ENCODE measurements at regions not wholly inside any gene's neighbourhood (a gene's known extent, or its start where the extent isn't known, plus 50 kb on each side); places are given as distances from the start of the nearest gene placed in this dataset.
"Not testable (repeated sequence)": the region's sequence is repeated elsewhere in the genome, so short reads cannot be mapped to it uniquely, and the experiment has no call there.

DNA sequence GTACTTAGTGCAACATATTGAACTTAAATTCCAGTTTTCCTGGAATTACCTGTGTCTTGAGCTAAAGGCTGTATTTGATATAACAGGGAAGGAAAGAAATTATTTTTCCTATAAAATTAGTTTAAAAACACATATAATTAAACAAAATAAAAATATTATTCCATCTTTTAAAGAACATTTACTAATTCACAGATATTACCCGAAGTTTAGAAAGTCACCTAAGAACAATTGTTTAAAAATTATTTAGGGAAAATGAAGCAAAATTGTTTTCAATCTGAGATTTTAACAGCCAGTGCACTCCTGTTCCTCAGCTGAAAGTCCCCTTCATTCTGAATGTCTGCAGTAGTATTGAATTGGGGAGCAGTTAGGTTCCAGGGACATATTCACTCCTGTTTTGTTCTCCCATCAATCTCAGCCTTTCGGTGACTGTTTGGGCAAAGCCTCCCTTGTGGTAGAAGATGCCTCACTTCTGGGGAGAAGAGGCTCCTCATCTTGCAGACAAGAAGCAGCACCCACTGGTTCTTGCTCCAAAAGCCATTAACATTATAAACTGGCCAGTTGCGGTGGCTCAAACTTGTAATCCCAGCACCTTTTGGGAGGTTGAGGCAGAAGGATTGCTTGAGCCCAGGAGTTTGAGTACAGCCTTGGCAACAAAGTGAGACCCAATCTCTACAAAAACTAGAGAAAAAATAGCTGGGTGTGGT lies 1516.4 kb upstream of the TPTE start:
- not testable (repeated sequence) for H3K4me2 ChIP-seq, H4K20me1 ChIP-seq, H3K27ac ChIP-seq, H3K36me3 ChIP-seq, H3K9me3 ChIP-seq, H3K4me1 ChIP-seq, H3K27me3 ChIP-seq, H3K4me3 ChIP-seq, H3K9ac ChIP-seq

DNA sequence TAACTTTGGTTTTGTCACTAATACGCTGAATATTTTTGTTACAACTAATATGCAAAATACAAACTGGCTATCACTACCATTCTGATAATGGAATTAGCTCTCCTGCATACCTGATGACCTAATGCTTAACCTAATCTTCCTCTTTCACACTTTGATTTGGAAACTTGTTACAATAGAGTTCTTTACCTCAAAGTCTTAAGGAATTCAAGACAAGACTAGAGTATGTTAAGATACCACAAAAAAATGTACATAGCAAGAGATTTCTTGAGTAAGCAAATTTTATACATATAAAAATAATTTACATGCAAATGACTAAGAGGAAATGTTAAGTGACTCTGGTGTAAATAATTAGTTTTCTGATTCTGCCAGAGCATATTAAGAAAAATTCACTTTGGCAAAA lies 1515.7 kb upstream of the TPTE start:
- H3K9me3 ChIP-seq, H3K27ac ChIP-seq, H3K4me1 ChIP-seq: not testable (repeated sequence)

DNA sequence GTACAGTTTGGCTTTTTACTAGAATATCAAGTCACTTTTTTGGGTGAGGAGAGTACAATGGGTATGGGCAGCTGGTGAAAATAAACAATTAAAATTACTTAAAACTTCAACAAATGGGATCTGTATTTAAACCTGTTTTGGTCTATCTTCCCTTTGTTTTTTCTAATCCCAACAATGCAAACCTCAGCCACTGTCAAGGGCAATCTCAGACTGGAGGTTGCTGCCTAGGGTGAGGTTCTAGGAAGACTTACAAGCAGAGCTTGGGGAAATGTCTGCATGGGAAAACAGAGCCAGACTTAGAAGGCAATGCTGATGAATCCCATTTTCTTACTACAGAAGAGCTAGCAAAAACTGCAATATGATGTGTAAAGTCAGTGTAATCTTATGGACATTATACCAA lies 1515.3 kb upstream of the TPTE start:
- H3K27me3 ChIP-seq, H3K27ac ChIP-seq, H3K4me3 ChIP-seq, H3K4me2 ChIP-seq, H4K20me1 ChIP-seq, H3K4me1 ChIP-seq, H3K9ac ChIP-seq, H3K9me3 ChIP-seq, H3K36me3 ChIP-seq: not testable (repeated sequence)

More for the DNA sequence above, 1515.7 kb upstream of the TPTE start:
- H3K36me3 ChIP-seq, H3K4me2 ChIP-seq, H4K20me1 ChIP-seq, H3K4me3 ChIP-seq, H3K27me3 ChIP-seq, H3K9ac ChIP-seq: not testable (repeated sequence)

DNA sequence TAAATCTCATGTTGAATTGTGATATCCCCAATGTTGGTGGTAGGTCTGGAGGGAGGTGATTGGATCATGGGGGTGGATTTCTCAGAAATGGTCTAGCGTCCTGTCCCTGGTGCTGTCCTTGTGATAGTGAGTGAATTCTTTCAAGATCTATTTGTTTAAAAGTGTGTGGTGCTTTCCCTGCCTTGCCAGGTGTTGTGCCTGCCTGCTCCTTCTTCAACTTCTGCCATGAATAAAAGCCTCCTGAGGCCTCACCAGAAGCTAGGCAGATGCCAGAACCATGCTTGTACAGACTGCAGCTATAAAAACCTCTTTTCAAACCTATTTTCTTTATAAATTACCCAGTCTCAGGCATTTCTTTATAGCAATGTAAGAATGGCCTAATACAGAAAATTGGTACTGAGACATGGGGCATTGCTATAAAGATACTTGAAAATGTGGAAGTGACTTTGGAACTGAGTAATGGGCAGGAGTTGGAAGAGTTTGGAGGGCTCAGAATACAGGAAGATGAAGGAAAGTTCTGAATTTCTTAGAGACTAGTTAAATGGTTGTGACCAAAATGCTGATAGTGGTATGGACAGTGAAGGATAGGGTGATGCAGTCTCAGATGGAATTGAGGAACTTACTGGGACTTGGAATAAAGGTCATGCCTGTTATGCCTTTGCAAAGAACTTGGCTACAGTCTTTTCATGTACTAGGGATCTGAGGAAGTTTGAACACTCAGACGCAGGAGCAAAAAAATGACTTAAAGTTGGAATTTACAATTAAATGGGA lies 1514.6 kb upstream of the TPTE start:
- H3K9me3 ChIP-seq, H3K4me1 ChIP-seq, H3K4me3 ChIP-seq, H3K9ac ChIP-seq, H3K4me2 ChIP-seq, H3K27me3 ChIP-seq, H3K27ac ChIP-seq, H3K36me3 ChIP-seq, H4K20me1 ChIP-seq: not testable (repeated sequence)

DNA sequence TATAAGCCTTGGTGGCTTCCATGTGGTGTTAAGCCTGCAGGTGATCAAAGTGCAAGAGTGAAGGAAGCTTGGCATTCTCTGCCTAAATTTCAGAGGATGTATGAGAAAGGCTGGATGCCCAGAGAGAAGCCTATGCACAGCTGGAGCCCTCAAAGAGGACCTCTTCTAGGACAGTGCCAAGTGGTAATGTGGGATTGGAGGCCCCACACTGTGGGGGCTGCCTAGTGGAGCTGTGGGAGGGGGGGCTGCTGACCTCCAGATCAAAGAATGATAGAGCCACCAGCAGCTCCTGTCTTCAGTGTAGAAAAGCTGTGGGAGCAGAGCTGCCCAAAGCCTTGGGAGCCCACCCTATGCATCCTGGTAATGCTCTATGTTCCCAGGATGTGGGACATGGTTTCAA lies 1512.7 kb upstream of the TPTE start:
- no peak overlapping the region for H3K27ac ChIP-seq
- H3K9ac ChIP-seq = no peak overlapping the region
- no peaks in the 10 kb centered on the region for H3K4me1 ChIP-seq
- no peaks in the 10 kb centered on the region for H3K27me3 ChIP-seq
- H4K20me1 ChIP-seq = no peaks in the 10 kb centered on the region
- H3K36me3 ChIP-seq = no peaks in the 10 kb centered on the region
- no peak for TF ChIP-seq Cebpa-rat (IDR thresholded peaks at IDR 0.05)
- H3K4me3 ChIP-seq = no peak overlapping the region
- H3K4me2 ChIP-seq = no peak overlapping the region
- no peaks in the 10 kb centered on the region for H3K9me3 ChIP-seq

DNA sequence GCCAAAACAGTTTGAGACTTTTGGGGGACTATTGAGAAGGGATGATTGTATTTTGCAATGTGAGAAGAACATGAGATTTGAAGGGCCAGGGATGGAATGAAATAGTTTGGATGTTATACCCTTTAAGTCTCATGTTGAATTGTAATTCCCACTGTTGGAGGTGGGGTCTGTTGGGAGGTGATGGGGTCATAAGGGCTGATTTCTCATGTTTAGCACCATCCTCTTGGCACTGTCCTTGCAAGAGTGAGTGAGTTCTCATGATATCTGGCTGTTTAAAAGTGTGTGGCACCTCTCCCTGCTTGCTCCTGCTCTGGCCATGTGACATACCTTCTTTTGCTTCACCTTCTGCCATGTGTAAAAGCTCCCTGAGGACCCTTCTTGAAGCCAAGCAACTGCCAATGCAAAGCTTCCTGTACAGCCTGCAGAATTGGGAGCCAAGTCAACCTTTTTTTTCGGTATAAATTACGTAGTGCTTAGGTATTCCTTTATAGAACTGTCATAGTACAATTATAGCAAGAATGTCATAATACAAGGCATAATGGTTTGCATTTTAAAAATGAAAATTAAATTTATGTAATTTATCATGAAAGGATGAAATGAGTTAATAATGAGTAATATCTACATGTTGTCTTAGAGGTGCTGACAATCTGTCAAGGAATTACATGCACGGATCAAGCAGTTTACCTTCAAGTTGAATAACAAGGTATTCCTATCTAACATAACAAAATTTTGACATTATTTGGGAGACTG lies 1511.9 kb upstream of the TPTE start:
- not testable (repeated sequence) for H3K9ac ChIP-seq, H3K4me1 ChIP-seq, H4K20me1 ChIP-seq, H3K36me3 ChIP-seq, H3K4me2 ChIP-seq, H3K27ac ChIP-seq, H3K27me3 ChIP-seq, H3K4me3 ChIP-seq, H3K9me3 ChIP-seq

DNA sequence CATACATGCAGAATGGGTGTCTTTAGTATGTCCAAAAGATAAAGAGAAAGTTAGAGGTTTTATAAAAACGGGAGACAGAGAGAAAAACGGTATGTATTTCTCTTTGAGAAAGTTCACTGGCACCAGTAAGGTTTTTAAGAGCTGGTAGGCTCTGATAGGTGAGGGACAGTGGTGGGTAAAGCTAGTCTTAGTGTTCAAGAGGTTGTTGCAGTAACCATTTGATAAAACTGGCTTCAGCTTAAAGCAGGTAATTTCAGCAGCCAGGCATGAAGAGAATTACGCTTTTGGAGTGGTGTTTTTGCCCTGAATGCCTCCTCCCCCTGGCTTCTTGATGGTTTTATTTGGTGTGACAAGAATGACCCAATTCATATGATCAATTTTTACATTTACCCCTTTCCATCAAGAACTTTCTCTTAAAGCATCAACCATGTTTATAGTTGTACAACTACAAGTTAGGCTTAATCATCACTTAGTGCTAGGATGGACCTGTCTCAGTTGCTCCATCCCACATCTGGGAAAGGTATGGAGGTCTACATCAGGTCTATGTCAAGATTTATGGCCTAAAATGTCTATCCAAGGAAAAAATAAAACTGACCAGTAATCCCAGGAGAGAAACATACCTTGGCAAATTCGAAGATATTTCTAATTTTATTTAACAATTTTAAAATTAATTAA lies 1511.1 kb upstream of the TPTE start:
- H3K27ac ChIP-seq, H3K9ac ChIP-seq, H3K4me3 ChIP-seq, H3K36me3 ChIP-seq, H3K4me2 ChIP-seq, H3K9me3 ChIP-seq, H3K27me3 ChIP-seq, H4K20me1 ChIP-seq, H3K4me1 ChIP-seq: not testable (repeated sequence)

DNA sequence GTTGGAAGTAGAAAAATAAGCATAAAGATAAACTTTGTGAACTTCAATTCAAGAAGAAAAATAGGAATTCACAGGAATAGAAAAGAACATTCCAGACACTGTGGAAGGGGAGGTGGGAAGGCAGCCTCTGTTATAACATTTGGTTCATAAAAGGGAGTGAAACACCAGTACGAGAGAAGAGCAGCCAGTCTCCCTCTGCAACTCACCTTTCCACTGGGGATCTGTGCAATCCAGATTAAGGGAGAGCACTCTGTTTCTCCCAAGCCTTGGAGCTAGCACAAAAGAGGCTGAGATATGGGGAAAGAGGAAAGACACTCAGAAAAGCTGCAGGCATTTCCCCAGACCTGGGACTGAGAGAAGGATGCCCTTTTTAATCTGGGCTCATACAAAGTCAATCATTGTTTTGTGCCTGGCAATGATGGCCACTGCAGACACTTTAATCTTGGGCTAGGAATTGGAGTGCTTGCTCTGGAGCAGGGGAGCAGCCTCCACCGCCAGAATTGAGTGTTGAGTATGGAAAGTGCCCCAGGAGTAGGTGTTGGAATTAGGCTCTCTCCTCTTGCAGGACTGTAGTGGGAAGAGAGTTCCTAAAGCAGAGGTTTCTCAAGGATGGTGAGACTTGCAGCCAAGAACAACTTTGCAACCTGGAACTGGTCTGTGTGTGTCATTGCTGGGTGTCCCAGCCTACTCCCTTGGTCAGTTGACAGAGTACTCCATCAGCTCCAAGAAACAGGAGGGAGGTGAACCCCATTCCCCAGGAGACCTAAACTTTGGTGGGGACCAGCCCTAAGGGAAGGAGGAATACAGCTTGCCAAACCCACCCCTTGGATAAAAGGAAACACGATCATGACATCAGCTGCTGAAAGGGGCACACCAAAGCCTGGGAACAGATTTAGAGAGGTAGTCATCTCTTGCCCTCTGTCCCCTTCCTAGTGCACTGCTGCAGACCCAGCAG lies 1510.2 kb upstream of the TPTE start:
- H3K27me3 ChIP-seq, H3K4me2 ChIP-seq, H3K4me3 ChIP-seq, H4K20me1 ChIP-seq, H3K36me3 ChIP-seq, H3K9ac ChIP-seq, H3K4me1 ChIP-seq, H3K27ac ChIP-seq, H3K9me3 ChIP-seq: not testable (repeated sequence)

DNA sequence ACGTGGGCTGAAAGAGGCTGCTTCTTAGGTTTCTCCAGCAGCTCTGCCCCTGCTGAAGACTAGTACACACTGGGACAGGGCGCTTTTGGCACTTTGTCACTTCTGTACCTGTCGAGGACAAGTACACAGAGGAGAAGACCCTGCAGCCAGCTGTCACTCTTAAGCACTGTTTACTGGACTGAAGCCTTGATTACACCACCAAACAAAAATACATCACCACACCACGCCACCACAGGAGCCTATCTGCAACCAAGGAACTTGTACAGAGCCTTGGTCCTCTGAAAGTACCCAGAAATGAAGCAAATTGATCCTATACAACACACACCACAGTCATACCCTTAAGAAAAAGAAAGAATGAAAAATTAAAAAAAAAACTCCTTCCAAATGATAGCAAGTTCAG lies 1509.5 kb upstream of the TPTE start:
- not testable (repeated sequence) for H3K9ac ChIP-seq, H3K27ac ChIP-seq, H3K27me3 ChIP-seq, H3K4me2 ChIP-seq, H4K20me1 ChIP-seq, H3K36me3 ChIP-seq, H3K9me3 ChIP-seq, H3K4me1 ChIP-seq, H3K4me3 ChIP-seq

DNA sequence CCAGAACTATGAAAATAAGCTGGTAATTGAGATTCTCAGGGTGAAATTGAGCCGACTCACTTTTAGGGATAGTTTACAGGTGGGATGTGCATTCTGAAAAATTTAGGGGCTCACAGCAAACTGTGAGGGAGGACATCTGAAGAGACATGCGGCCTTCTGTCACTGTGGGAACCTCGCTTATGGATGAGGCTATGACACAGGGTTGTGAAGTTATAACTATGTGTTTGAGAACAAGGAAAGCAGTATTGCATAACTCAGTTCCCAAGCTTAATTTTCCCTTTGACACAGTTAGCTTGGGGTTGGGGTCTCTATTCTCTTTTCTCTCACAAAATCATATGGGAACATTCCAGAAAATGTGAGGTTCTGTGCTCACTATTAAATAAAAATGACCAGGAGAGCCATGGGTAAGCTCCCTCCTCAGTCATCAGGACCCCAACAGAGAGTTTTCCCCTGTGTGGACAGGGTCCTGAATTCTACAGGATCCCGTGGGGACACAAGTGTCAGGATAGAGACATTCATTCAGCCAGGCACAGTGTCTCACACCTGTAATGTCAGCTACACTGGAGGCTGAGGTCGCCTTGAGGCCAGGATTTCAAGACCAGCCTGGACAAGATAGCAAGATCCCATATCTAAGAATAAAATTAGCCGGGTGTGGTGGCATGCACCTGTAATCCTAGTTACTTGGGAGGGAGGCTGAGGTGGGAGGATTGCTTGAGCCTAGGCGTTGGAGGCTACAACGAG lies 1507.7 kb upstream of the TPTE start:
- H3K9ac ChIP-seq, H3K9me3 ChIP-seq, H3K27me3 ChIP-seq, H3K4me2 ChIP-seq, H3K27ac ChIP-seq, H3K36me3 ChIP-seq, H4K20me1 ChIP-seq, H3K4me1 ChIP-seq, H3K4me3 ChIP-seq: not testable (repeated sequence)

DNA sequence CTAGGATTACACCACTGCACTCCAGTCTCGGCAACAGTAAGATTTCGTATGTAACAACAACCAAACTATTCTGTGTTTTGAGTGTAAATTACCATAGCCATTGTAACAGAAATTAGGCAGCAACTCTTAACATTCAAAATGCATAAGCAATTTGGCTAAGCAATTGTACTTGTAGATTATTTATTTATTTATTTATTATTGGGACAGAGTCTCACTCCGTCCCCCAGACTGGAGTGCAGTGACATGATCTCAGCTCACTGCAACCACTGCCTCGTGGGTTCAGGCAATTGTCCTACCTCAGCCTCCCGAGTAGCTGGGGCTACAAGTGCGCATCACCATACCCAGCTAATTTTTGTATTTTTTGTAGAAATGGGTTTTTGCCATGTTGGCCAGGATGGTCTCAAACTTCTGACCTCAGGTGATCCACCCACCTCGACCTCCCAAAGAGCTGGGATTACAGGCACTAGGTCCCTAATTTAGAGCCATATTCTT lies 1507.1 kb upstream of the TPTE start:
- not testable (repeated sequence) for H4K20me1 ChIP-seq, H3K9ac ChIP-seq, H3K9me3 ChIP-seq, H3K27ac ChIP-seq, H3K4me3 ChIP-seq, H3K36me3 ChIP-seq, H3K4me2 ChIP-seq, H3K4me1 ChIP-seq, H3K27me3 ChIP-seq

DNA sequence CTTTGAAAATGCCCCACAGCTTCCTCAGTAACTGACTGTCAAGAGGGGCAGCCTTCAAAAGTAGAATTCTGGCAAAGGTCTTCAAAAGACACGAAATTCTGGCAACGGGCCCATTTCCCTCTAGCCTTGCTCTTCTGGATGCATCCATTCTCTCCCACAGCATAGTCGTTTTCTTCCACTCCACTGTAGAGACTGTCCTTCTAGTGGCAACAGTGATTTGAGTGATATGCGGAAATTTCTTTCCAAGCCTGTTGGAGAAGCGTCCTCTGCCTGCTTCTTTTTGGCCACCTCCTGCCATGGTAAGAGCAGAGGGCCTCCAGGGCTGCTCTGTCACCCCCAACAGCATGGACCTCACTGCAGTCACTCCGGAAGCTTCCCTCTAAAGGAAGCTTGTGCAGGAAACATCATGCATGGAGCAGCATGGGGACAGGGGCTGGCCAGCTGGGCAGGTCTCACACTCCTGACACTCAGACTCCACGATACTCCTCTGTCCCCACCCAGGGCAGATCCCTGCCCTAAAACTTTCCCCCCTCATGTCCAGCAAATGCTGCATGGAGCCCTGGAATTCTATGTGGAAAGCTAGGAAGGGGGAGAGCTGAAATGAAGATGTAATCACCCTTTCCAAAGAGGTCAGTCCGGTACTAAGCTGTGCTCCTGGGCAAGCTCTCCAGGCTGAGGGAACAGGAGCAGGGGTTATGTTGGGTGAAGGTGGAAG lies 1505.7 kb upstream of the TPTE start:
- not testable (repeated sequence) for H3K9ac ChIP-seq, H3K27ac ChIP-seq, H3K4me1 ChIP-seq, H3K27me3 ChIP-seq, H4K20me1 ChIP-seq, H3K9me3 ChIP-seq, H3K4me2 ChIP-seq, H3K36me3 ChIP-seq, H3K4me3 ChIP-seq
